GM18867 (cell line): ENCODE measurements at regions not wholly inside any gene's neighbourhood (a gene's known extent, or its start where the extent isn't known, plus 50 kb on each side); places are given as distances from the start of the nearest gene placed in this dataset.
A peak's percentile ranks its signal among the peaks of the same experiment; 100 is the strongest.
"Not testable (repeated sequence)": the region's sequence is repeated elsewhere in the genome, so short reads cannot be mapped to it uniquely, and the experiment has no call there.

ENCODE experiments used
- ATAC-seq: cut with Tn5 transposase; IDR thresholded peaks from one replicate; pipeline ENCODE4 v1.9.1; 2021; ENCODE audit warnings: mild to moderate bottlenecking, moderate library complexity; ENCODE audit not compliant: unreplicated experiment

DNA sequence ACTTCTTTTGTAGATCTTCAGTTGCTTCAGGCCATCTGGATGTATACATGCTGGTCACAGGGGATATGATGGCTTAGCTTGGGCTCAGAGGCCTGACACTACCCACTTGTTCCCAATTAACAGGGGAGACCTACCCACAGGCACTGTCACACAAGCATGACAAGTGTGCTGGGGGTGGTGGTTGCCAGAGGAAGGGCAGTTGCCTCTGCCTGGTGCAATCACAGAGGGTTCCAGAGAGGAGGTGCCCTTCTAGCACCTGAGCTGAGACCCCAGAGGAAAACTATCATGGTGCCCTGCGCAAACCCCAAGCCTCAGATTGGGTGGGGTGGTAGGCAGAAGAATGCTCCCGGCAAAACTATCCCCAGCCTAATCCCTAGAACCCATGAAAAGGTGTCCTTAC is 65.6 kb upstream of the NANOS1 start:
- no peak for ATAC-seq

DNA sequence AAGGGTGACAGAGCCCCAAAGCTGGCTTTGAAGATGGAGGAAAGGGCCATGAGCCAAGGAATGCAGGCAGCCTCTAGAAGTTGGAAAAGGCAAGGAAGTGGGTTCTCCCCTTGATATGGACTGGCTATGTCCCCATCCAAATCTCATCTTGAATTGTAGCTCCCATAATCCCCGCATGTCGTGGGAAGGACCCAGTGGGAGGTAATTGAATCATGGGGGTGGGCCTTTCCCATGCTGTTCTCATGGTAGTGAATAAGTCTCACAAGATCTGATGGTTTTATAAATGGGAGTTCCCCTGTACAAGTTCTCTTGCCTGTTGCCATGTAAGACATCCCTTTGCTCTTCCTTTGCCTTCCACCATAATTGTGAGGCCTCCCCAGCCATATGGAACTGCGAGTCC is 65.0 kb upstream of the NANOS1 start:
- not testable (repeated sequence) for ATAC-seq

DNA sequence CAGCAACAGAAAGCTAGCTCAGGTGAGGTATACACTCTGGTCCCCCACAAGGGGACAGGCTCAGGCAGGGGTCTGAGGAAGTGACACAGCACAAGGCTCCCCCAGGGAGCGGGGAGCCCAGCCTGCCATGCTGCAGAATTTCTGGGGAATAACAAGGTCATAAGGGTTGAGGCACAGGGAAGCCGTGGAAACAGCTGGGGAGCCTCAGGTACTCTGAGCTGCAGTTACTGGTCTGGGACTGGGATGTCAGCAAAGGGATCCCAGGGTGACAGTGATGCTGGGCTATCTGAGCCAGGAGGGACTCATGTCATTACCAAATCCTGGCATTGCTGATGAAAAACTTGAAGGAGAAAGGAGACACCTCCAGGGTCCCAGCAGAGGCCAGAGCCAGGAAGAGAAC is 64.4 kb upstream of the NANOS1 start:
- no peak for ATAC-seq

DNA sequence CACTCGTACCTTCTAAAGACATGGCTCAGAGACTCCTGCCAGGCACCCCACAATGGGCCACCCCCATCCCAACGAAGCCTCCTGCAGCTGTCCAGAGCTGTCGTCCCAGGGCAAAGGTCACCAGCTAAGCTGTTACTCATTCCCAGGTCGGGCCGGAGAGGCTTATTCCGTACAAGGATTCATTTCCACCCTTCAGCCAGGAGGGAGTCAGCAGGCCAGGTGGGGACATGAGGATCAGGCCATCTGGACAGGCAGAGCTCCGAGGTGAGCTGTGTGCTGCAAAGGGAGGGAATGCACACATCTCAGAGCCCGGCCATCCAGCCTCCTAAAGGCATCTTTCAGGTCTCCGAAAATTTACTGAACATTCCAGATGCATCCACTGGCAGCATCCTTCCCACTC is 63.9 kb upstream of the NANOS1 start:
- ATAC-seq = no peak

DNA sequence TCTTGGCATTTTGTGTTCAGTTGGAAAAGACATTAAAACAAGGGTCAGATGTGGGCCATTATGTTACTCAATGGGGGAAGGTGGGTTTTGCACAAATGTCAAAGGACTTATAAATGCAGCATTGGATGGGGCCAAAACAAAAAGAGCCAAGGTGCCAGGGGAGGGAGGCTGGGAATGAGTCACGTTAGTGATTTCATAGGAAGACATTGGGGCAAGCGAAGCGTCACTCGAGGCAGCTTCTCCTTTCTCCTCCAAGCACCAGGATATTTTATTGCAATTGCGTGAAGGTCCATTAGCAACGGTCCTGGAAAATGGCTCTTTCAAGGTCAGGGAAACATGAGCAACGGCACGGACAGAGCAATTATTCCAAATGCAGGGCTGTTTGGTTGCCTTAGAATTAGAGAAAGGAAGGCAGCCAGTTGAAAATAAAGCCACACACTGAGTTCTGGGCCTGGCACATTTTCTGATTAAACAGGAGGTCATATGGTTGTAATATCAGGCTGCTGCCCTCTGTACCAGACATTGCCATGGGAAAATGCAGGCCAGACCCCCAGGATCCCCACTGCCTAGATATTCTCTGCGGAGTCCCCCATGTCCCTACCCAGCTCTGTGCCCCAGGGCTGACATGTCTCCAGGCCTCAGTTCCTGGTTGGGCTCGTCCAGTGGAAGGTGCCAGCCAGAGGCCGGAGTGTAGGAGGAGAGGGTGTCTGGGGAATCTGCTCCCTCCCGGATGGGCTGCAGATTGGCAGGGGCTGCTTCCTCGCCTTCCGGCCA is 63.3 kb upstream of the NANOS1 start:
- no peak for ATAC-seq

DNA sequence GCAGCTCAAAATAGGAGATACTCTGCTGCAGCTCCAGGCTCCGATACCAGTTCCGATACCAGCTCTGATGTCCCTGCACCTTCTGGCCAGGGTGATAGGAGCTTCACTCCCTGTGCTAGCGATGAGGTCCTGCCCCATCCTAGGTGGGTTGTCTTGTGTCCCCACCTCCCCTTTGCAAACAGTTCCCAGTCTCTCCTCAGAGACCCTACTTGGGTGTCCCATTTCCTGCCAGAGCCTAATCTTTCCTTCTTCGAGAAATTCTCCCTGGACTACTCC is 62.7 kb upstream of the NANOS1 start:
- no peak for ATAC-seq

DNA sequence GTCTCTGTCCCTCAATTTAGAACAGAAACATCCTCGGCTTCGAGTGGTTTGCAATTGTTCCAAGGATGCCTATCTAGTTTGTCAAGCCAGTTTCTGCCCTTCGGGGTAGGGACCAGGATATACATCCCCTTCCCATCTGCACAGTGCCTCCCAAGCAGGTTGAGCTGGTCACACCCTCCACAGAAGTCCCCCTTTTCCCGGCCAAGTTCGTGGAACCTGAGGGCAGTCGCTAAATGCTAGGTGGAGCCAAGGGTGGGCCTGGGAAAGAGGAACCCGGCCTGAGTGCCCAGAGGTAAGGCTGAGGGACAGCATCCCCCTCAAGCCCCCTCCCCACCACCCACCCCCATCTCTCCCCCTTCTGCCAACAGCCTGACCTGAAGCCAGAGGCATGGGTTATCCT is 62.4 kb upstream of the NANOS1 start:
- no peak for ATAC-seq

DNA sequence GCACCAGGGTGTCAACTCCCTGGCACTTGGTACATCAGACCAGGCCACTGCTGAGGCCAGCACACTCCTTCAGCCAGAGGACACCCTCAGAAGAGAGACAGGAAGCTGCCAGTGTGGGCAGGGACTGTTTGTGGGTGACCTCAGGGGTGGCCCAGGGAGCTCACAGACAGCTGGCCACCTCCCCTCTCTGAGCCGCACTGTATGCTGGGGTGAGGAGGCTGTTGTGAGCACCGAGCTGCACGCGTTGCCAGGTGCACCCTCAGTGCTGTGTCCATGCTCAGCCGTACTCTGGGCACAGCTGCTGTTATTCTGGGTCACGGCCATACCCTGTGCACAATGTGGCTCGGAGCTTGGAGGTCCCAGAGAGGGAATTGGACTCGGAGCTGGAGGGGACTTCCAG is 61.5 kb upstream of the NANOS1 start:
- ATAC-seq = no peak

DNA sequence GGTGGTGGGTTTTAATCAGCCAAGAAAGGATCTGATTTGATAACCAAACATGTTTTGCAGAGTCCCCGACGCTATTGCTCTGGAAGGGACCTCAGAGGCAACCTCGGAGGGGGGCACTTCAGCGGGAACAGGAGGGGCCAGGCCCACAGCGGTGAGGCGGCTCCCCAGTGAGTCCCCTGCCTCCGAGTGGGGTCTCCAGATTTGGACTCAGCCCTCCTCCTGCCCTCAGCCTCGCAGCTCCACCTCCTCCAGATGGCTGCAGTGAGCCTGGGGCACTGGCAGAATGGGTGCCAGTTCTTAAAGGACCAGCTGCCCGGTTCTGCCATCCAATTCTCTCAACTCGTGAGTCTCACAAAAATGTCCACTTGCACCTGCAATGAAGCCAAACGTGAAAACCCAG is 61.0 kb upstream of the NANOS1 start:
- no peak for ATAC-seq

DNA sequence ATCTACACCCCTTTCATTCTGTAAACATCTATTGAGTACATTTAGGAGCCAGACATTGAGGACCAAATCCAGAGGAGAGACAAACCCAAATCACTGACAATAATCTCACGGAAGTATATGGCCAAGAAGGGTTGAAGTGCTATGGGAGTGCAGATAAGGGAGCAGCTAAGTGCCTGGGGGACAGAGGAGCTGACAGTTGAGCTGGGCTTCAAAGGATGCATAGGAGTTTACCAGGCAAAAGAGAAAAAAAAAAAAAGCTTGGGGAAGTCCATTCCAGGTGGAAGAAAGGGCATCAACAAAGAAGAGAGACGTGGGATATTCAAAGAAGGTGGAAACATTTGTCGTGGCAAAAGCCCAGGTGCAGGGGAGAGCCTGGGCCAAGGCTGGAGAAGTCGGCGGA is 60.5 kb upstream of the NANOS1 start:
- no peak for ATAC-seq

DNA sequence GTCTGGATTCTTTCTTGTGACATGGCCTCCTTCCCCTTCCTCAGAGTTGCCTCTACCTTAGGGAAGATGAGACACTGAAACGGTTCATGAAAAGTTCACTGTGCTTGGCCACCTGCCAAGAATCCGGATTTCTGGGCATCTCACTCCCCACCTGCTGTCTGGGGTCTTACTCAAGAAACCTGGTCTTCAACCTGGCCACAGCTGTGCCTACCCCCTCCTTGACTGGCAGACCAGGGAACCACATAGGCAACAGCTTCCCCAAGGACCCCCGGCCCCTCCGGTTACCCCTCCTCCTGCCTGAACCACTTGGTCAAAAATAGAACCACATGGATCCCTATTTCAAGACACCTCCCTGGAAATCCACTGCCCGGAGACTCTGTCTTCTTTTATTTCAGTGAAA is 58.7 kb upstream of the NANOS1 start:
- no peak for ATAC-seq

DNA sequence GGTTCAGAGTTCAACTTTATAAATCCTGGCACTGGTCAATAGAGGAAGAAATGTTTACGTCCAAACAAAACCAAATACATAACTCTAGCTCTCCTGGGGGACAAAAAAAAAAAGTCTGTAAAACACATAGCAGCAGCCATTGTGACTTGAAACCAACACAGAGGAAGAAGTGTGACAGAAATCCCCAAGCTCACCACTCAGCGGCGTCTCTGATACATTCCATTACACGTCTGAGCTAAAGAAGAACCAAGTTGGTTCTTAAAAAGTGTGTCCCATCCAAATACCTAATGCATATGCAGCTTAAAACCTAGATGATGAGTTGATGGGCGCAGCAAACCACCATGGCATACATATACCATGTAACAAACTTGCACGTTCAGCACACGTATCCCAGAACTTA is 58.3 kb upstream of the NANOS1 start:
- ATAC-seq = peak; percentile 62

DNA sequence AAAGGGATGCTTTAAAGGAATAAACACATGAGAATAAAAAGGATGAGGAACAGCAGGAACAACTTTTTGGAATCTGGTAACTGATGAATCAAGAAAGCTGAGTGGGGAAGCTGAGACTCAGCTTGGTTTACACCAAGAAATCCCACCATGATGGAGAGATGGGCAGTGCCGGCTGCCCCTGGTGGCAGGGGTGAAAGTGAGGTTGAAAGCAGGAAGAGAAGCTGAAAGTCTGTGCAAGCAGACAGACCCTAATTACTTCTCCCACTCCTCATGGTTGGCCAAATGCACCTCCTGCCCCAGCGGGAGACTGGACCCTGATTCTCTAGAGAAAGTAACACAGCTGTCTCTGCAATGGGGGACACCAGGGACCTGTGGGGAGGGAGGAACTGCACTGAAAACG is 57.6 kb upstream of the NANOS1 start:
- no peak for ATAC-seq

DNA sequence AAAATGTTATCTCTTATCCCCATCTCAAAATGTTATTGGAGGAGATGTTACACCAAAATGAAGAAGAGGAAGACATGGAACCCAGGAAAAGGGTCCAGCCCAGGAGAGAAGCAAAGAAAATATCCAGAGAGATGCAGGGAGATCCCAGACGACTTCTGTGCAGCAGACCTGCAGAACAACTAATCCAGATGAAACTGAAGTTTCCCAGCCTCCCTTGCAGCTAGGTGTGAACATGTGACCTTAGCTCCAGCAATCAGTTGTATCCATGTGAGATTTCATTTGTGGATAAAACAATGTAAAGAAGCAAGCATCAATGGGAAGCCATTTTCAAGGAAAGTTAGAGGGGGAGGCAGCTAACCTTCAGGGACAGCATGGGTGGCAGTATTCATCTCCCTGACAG is 55.8 kb upstream of the NANOS1 start:
- ATAC-seq = no peak

DNA sequence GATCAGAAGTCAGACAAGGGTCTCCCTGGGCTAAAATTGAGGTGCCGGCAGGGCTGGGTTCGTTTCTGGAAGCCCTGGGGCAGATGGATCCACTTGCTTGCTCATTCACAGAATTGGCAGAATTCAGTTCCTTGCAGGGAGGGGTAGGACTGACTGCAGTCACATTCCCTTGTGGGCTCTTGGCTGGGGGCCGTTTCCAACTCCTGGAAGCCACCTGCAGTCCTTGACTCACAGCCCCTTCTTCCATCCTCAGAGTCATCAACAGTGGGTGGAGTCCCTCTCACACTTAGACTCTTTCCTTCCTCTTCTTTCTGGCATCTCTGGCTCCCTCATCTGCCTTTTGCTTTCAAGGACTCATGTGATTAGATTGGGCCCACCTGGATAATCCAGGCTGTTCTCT is 54.6 kb upstream of the NANOS1 start:
- ATAC-seq = no peak

DNA sequence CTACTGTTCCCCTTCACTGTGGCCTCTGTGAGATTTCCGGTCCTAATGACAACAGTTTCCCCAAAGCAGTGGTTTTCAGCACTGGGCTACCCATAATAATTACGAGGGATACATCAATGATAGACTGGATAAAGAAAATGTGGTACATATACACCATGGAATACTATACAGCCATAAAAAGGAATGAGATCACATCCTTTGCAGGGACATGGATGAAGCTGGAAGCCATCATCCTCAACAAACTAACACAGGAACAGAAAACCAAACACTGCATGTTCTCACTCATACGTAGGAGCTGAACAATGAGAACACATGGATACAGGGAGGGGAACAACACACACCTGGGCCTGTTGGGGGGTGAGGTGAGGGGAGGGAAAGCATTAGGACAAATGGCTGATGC is 53.3 kb upstream of the NANOS1 start:
- not testable (repeated sequence) for ATAC-seq

DNA sequence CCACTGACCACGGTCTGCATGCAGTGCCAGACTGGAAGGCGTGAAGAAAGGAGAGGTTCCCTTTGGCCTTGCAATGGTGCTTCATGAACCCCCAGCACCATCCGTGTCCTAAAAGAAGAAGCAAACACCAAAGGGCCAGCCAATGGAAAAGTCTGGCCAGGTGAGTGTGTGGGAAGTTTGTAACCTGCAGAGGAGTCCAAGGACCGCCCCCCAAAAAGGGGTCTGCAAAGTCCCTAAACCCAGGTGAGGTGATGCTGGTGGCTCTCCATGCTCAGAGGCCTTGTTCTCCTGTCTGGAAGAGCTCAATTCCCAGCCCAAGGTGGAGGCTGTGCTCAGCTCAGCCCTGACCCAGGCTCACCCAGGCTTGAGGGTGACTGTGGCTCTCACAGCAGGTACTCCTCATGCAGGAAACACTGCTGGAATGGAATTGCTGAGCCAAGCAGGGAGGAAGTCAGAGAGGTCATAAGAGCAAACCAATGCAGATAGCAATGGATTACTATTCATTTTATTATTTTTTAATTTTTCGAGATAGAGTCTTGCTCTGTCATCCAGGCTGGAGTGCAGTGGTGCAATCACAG is 52.4 kb upstream of the NANOS1 start:
- ATAC-seq = no peak

DNA sequence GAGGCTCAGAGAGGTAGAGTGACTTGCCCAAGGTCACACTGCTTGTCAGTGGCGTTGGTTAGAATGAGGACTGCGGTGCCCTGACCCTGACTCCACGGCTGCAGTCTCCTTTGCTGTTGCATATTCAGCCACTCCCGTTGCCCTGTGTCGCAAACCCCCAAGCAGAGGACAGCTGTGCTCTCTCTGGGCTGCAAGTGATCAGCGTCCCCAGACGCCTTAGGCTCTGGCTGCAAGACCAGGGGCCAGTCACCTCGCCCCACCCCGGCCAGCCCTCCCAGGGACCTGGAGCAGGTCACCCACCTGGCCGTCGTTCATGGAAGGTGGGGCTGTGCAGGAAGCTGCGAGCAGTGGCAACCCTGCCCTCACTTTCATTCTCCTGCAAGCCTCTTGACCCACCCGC is 51.7 kb upstream of the NANOS1 start:
- no peak for ATAC-seq

DNA sequence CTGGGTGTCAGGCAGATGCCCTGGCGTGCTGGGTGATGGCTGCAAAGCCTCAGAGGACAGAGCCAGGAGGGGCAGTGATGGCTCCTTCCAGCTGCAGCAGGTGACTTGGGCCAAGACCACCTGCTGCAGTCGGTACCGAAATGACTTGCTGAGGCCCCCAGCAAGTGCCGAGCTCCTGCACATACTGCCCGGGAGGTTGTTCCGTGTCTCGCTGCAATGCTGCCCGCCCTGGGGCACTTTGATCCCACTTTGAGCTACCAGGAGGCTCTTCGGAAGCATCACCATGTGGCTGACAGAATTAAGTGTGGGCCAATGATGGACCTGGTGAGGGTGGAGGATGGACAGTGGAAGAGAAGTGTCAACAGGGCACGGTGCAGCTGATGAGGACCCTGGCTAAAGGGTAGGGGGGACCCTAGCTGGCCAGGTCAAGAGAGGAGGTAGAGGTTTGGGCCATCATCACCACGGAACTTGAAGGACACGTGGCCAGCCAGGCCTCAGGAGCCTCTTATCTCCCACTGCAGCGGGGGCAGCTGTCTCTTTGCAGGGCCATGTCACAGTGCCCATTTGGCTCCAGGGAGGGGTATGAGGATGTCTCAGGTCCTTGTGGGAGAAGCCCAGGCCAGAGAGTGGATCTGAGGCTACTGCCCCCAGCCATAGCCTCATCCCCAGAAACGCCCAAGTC is 51.1 kb upstream of the NANOS1 start:
- no peak for ATAC-seq

DNA sequence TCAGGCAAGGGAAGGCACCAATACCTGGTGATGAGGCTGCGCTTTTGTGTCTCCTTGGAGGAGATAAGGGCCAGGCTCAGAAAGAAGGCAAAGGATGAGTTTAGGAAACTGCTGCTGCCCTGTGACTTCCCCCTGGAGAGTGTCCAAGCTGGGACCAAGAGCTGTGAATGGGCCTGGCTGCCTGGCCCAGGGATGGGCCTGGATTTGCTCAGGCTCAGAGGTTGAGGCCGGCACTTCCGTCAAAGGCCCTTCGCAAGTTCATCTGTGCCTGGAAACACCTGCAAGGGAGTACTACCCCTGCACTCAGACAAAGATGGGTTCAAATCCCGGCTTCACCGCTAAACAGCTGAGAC is 50.5 kb upstream of the NANOS1 start:
- ATAC-seq = no peak

DNA sequence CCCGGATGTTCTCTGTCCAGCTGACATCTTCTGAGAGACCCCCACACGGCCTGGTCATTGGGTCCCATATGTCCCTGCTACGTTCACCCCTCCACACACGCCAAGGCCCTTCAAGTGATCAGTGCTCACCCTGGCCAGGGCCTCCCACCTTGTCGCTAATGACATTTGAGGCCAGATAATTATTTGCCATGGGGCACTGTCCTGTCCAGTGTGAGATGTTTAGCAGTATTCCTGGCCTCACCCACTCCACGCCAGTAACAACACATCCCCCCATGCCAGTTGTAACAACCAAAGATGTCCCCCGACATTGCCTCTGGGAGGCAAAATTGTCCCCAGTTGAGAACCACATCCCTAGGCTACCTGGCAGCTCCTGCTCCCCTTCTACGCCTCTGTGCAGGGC is 49.9 kb upstream of the NANOS1 start:
- no peak for ATAC-seq
